ENCODE measurements at regions not wholly inside any gene's neighbourhood (a gene's known extent, or its start where the extent isn't known, plus 50 kb on each side); places are given as distances from the start of the nearest gene placed in this dataset.

DNA sequence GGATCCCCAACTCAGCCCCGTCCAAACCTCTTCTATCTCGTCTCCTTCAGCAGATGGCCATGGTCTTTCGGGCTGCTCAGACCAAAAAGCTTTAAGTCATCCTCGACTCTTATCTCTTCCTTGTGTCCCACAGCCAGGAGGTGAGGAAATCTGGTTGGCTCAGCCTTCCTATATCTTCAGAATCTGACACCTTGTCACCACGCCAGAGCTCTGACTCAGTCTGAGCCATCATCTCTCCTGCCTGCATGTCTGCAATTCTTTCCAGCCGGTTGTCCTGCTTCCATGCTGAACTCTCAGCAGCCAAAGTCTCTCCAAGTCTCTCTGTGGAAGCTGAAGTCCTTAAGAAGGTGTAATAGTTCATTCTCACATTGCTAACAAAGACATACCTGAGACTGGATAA, 419.3 kb upstream of the ADAMTS16 start:
- no peaks in the 10 kb centered on the region for H3K4me1 Mint-ChIP-seq
- Histone ChIP-seq H4K5ac (ENCODE audit: insufficient read length, low read depth, low read length) (no peak overlapping the region), H2BK15ac (ENCODE audit: low read depth, low read length) (no peak overlapping the region), H3K14ac (ENCODE audit: insufficient read depth, low read length) (no peak overlapping the region), H2BK20ac (ENCODE audit: low read depth, low read length, poor library complexity, severe bottlenecking) (no peak overlapping the region), H3K27me3 (ENCODE audit: insufficient read depth, low read length) (no peaks in the 10 kb centered on the region; the same call in 1 of the 2 replicates), H3K79me2 (ENCODE audit: insufficient read depth, low read length) (no peaks in the 10 kb centered on the region), H2AFZ (ENCODE audit: low read length) (no peak overlapping the region), H2BK5ac (ENCODE audit: insufficient read length, low read length) (no peak overlapping the region), H4K8ac (replicated peaks; ENCODE audit: insufficient read length, low read depth, low read length) (no peak overlapping the region), H3K56ac (ENCODE audit: insufficient read length, low read depth, low read length) (no peak overlapping the region), H2BK120ac (ENCODE audit: low read depth, low read length, poor library complexity, severe bottlenecking) (no peak overlapping the region), H3K4me2 (ENCODE audit: insufficient read depth, insufficient read length, low read length) (no peak overlapping the region), H3K27ac (ENCODE audit: insufficient read length, low read depth, low read length) (no peak overlapping the region), H2AK5ac (ENCODE audit: insufficient read length, low read length) (no peak overlapping the region), H4K91ac (ENCODE audit: insufficient read length, low read depth, low read length) (no peak overlapping the region), H3K23ac (ENCODE audit: insufficient read length, low read depth, low read length) (no peak overlapping the region), H2BK12ac (ENCODE audit: insufficient read length, low read depth, low read length) (no peak overlapping the region), H3K9me3 (ENCODE audit: control insufficient read depth, low read depth, low read length) (no peaks in the 10 kb centered on the region), H3T11ph (ENCODE audit: low read length) (no peak overlapping the region), H3K9ac (ENCODE audit: extremely low read depth, insufficient read length, low read length) (no peak overlapping the region), H4K20me1 (ENCODE audit: control insufficient read depth, insufficient read depth, insufficient read length) (no peaks in the 10 kb centered on the region), H3K23me2 (ENCODE audit: insufficient read length, low read depth, low read length, poor library complexity, severe bottlenecking) (no peaks in the 10 kb centered on the region), H3K4me1 (ENCODE audit: insufficient read depth, low read length) (no peaks in the 10 kb centered on the region), H3K4ac (ENCODE audit: low read depth, low read length) (no peak overlapping the region), H3K79me1 (ENCODE audit: insufficient read depth, low read depth, low read length, poor library complexity, severe bottlenecking) (no peaks in the 10 kb centered on the region), H3K18ac (ENCODE audit: insufficient read length, low read depth, low read length) (no peak overlapping the region)
- H3K27ac Mint-ChIP-seq: no peak overlapping the region
- DNase-seq: no peak
- H3K27me3 Mint-ChIP-seq (ENCODE audit: low read depth): peaks cover 3% of the 10 kb centered on the region; the same call in 1 of the 2 replicates
- no peaks in the 10 kb centered on the region; a peak in 1 of 5 replicates for H3K9me3 Mint-ChIP-seq
- WGBS (ENCODE audit: extremely low coverage, insufficient read length, low lambda C conversion rate): no CpG with 5 or more reads among the region's 6 CpGs
- H3K36me3 Mint-ChIP-seq (ENCODE audit: insufficient read depth in 1 of 3, low read depth in 3 of 3): no peaks in the 10 kb centered on the region
- H3K4me3 Mint-ChIP-seq: no peak overlapping the region
- TF ChIP-seq, protein P1, sequence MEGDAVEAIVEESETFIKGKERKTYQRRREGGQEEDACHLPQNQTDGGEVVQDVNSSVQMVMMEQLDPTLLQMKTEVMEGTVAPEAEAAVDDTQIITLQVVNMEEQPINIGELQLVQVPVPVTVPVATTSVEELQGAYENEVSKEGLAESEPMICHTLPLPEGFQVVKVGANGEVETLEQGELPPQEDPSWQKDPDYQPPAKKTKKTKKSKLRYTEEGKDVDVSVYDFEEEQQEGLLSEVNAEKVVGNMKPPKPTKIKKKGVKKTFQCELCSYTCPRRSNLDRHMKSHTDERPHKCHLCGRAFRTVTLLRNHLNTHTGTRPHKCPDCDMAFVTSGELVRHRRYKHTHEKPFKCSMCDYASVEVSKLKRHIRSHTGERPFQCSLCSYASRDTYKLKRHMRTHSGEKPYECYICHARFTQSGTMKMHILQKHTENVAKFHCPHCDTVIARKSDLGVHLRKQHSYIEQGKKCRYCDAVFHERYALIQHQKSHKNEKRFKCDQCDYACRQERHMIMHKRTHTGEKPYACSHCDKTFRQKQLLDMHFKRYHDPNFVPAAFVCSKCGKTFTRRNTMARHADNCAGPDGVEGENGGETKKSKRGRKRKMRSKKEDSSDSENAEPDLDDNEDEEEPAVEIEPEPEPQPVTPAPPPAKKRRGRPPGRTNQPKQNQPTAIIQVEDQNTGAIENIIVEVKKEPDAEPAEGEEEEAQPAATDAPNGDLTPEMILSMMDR (conservative IDR thresholded peaks at IDR 0.05): no peak

Data from H9 (cell line).